GM18507 (cell line): ENCODE measurements at regions not wholly inside any gene's neighbourhood (a gene's known extent, or its start where the extent isn't known, plus 50 kb on each side); places are given as distances from the start of the nearest gene placed in this dataset.
"Not testable (repeated sequence)": the region's sequence is repeated elsewhere in the genome, so short reads cannot be mapped to it uniquely, and the experiment has no call there.

Source experiments
- DNase-seq: peaks from one replicate; pipeline ENCODE4 v3.0.0; 2011; ENCODE audit warnings: low read depth; ENCODE audit not compliant: insufficient read length; ENCODE audit errors: extremely low spot score
- FAIRE-seq: peaks from 2 replicates; lab custom pipeline; 2011; peaks lifted over from hg19 to GRCh38; lab: Jason Lieb, UNC

GRCh38 chr2:91780324-91780723 lies 3088.9 kb downstream of the RPIA start:
- DNase-seq, FAIRE-seq: not testable (repeated sequence)

- DNase-seq, FAIRE-seq: not testable (repeated sequence)
These were observed 3061.8 kb upstream of the TEKT4 start for GRCh38 chr2:91809391-91809790.

GRCh38 chr2:91839904-91840868 lies 3031.0 kb upstream of the TEKT4 start:
- no peak for DNase-seq
- FAIRE-seq: no peak

GRCh38 chr2:91842264-91842663 lies 3029.0 kb upstream of the TEKT4 start:
- not testable (repeated sequence) for FAIRE-seq

GRCh38 chr2:91842913-91843312 lies 3028.3 kb upstream of the TEKT4 start:
- DNase-seq, FAIRE-seq: not testable (repeated sequence)

More at GRCh38 chr2:91842264-91842663, 3029.0 kb upstream of the TEKT4 start:
- not testable (repeated sequence) for DNase-seq

- DNase-seq, FAIRE-seq: not testable (repeated sequence)
These were observed 3027.3 kb upstream of the TEKT4 start for GRCh38 chr2:91843723-91844450.

- FAIRE-seq, DNase-seq: not testable (repeated sequence)
These were observed 3026.8 kb upstream of the TEKT4 start for GRCh38 chr2:91844451-91844825.

- FAIRE-seq, DNase-seq: not testable (repeated sequence)
These were observed 3024.8 kb upstream of the TEKT4 start for GRCh38 chr2:91846388-91846787.

- DNase-seq, FAIRE-seq: not testable (repeated sequence)
These were observed 3019.4 kb upstream of the TEKT4 start for GRCh38 chr2:91851689-91852420.

GRCh38 chr2:91856971-91857370 lies 3014.3 kb upstream of the TEKT4 start:
- not testable (repeated sequence) for FAIRE-seq, DNase-seq

GRCh38 chr2:91857711-91858110 lies 3013.5 kb upstream of the TEKT4 start:
- DNase-seq, FAIRE-seq: not testable (repeated sequence)

GRCh38 chr2:91871716-91872115 lies 2999.5 kb upstream of the TEKT4 start:
- FAIRE-seq, DNase-seq: not testable (repeated sequence)

GRCh38 chr2:91873416-91873815 lies 2997.8 kb upstream of the TEKT4 start:
- not testable (repeated sequence) for FAIRE-seq, DNase-seq

GRCh38 chr2:91877658-91878210 lies 2993.5 kb upstream of the TEKT4 start:
- not testable (repeated sequence) for FAIRE-seq, DNase-seq

- FAIRE-seq, DNase-seq: not testable (repeated sequence)
These were observed 2976.1 kb upstream of the TEKT4 start for GRCh38 chr2:91895091-91895490.

- DNase-seq, FAIRE-seq: not testable (repeated sequence)
These were observed 2953.6 kb upstream of the TEKT4 start for GRCh38 chr2:91917602-91918001.
